Liver (tissue), 8 donors: ENCODE measurements at regions not wholly inside any gene's neighbourhood (a gene's known extent, or its start where the extent isn't known, plus 50 kb on each side); places are given as distances from the start of the nearest gene placed in this dataset.

ENCODE experiments used
- DNase-seq: peaks from one replicate; pipeline ENCODE4 v3.0.0-alpha.2; 2017; ENCODE audit warnings: low spot score
- H3K27ac ChIP-seq, 2 donors: one replicate each; pipeline ENCODE4 v1.7.0; 2013; ENCODE audit warnings: inconsistent platforms in 2 of 2, low read length in 2 of 2, control low read depth in 1 of 2, low read depth in 1 of 2, mild to moderate bottlenecking in 1 of 2
- H3K27me3 ChIP-seq, 4 donors: one replicate each; pipeline versions ENCODE4 v1.6.1 to v1.7.0; 2013; ENCODE audit warnings: low read length in 3 of 4, inconsistent platforms in 1 of 4, mild to moderate bottlenecking in 1 of 4, moderate library complexity in 1 of 4; ENCODE audit not compliant: control insufficient read depth in 4 of 4, insufficient read depth in 4 of 4
- H3K36me3 ChIP-seq, 4 donors: one replicate each; pipeline versions ENCODE4 v1.6.1 to v1.7.0; 2013; ENCODE audit warnings: low read length in 3 of 4, mild to moderate bottlenecking in 3 of 4, low read depth in 1 of 4, moderate library complexity in 1 of 4; ENCODE audit not compliant: control insufficient read depth in 4 of 4, insufficient read depth in 3 of 4
- H3K4me1 ChIP-seq, 4 donors: one replicate each; pipeline versions ENCODE4 v1.6.1 to v1.7.0; 2013; ENCODE audit warnings: low read length in 3 of 4, mild to moderate bottlenecking in 3 of 4, moderate library complexity in 1 of 4; ENCODE audit not compliant: control insufficient read depth in 4 of 4, insufficient read depth in 4 of 4
- H3K4me3 ChIP-seq, 3 donors: one replicate each; pipeline versions ENCODE4 v1.6.1 to v1.7.0; 2013; ENCODE audit warnings: low read length in 3 of 3, control low read depth in 1 of 3, low read depth in 1 of 3, mild to moderate bottlenecking in 1 of 3
- H3K9ac ChIP-seq, 2 donors: one replicate each; pipeline ENCODE4 v1.7.0; 2013; ENCODE audit warnings: low read length in 2 of 2, mild to moderate bottlenecking in 2 of 2, moderate library complexity in 2 of 2, control low read depth in 1 of 2, low read depth in 1 of 2
- H3K9me3 ChIP-seq, 4 donors: one replicate each; pipeline versions ENCODE4 v1.6.1 to v1.7.0; 2013; ENCODE audit warnings: low read length in 3 of 4; ENCODE audit not compliant: control insufficient read depth in 4 of 4
- EGR1 ChIP-seq, 2 donors: IDR thresholded peaks; 2 replicates each; pipeline ENCODE4 v1.6.1; 2016 to 2018; ENCODE audit warnings: antibody characterized with exemption in 2 of 2, low read depth in 2 of 2
- FOXA1 ChIP-seq: IDR thresholded peaks from 2 replicates; pipeline ENCODE4 v1.6.1; 2016; ENCODE audit warnings: antibody characterized with exemption
- FOXA2 ChIP-seq: IDR thresholded peaks from 2 replicates; pipeline ENCODE4 v1.6.1; 2016; ENCODE audit warnings: antibody characterized with exemption
- GABPA ChIP-seq, 2 donors: IDR thresholded peaks in 1 of 2; conservative IDR thresholded peaks in 1 of 2; 2 replicates each; pipeline ENCODE4 v1.6.1; 2016; ENCODE audit warnings: antibody characterized with exemption in 2 of 2, mild to moderate bottlenecking in 1 of 2, moderate library complexity in 1 of 2
- HNF4G ChIP-seq: IDR thresholded peaks from 2 replicates; pipeline ENCODE4 v1.6.1; 2016; ENCODE audit warnings: antibody characterized with exemption
- JUND ChIP-seq, 2 donors: IDR thresholded peaks; 2 replicates each; pipeline ENCODE4 v1.6.1; 2016; ENCODE audit warnings: antibody characterized with exemption in 2 of 2
- NR2F2 ChIP-seq: IDR thresholded peaks from 2 replicates; pipeline ENCODE4 v1.6.1; 2016; ENCODE audit warnings: antibody characterized with exemption
- RAD21 ChIP-seq, 2 donors: IDR thresholded peaks; 2 replicates each; pipeline ENCODE4 v1.6.1; 2016; ENCODE audit warnings: antibody characterized with exemption in 2 of 2, mild to moderate bottlenecking in 2 of 2
- RXRA ChIP-seq, 2 donors: IDR thresholded peaks; 2 replicates each; pipeline ENCODE4 v1.6.1; 2017 to 2018; ENCODE audit warnings: antibody characterized with exemption in 2 of 2, mild to moderate bottlenecking in 1 of 2
- SP1 ChIP-seq: IDR thresholded peaks from 2 replicates; pipeline ENCODE4 v1.6.1; 2018; ENCODE audit warnings: antibody characterized with exemption, mild to moderate bottlenecking
- TAF1 ChIP-seq: conservative IDR thresholded peaks from 2 replicates; pipeline ENCODE4 v1.6.1; 2016; ENCODE audit warnings: antibody characterized with exemption, mild to moderate bottlenecking
- YY1 ChIP-seq: IDR thresholded peaks from 2 replicates; pipeline ENCODE4 v1.6.1; 2016; ENCODE audit warnings: antibody characterized with exemption, mild to moderate bottlenecking
- WGBS: extraction: QIAGEN DNeasy Blood & Tissue Kit; methylation state at CpG from one replicate; pipeline ENCODE4 v1.1.7; 2013; 5-methylcytosine and 5-hydroxymethylcytosine counted together
- TF ChIP-seq, protein P1 (sequence below): fragments of 150-350 bp; IDR thresholded peaks from 2 replicates; pipeline ENCODE4 v1.5.1; 2017; ENCODE audit warnings: improper control_type of control experiment, low read depth, low read length; ENCODE audit not compliant: missing input control
- TF ChIP-seq, protein P2 (sequence below): IDR thresholded peaks from 2 replicates; pipeline ENCODE4 v1.6.1; 2016; ENCODE audit warnings: antibody characterized with exemption
- TF ChIP-seq, protein P3 (sequence below): IDR thresholded peaks from 2 replicates; pipeline ENCODE4 v1.6.1; 2016; ENCODE audit warnings: antibody characterized with exemption
- TF ChIP-seq, protein P4 (sequence below): IDR thresholded peaks from 2 replicates; pipeline ENCODE4 v1.6.1; 2016; ENCODE audit warnings: antibody characterized with exemption, mild to moderate bottlenecking
- TF ChIP-seq, protein P5 (sequence below): IDR thresholded peaks from 2 replicates; pipeline ENCODE4 v1.6.1; 2016; ENCODE audit warnings: antibody characterized with exemption
- donor health status: healthy.
- donor health status: healthy.
- donor health status: healthy.
- donor health status: healthy.
- donor health status: healthy.

DNA sequence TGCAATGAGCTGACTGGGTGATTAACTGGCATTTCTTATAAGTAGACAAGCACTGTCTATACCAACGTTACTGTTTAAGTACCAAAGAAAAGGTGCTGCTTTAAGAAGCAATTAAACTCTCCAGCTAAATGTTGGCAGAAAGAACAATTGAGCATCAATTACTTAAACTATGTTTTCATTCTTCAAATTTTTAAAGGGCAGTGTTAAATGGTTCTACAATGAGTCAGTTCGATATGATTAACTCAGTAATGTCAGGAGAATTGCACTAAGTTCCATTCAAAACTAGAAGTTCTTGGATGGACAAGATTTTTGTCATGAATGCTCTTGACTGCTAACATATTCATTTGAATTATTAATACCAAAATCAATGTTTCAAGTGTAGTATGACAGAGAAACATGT, 593.7 kb downstream of the DNAH5 start (continued):
- TF ChIP-seq SP1 (no peak), FOXA2 (no peak), NR2F2 (no peak)
- TF ChIP-seq, protein P1, sequence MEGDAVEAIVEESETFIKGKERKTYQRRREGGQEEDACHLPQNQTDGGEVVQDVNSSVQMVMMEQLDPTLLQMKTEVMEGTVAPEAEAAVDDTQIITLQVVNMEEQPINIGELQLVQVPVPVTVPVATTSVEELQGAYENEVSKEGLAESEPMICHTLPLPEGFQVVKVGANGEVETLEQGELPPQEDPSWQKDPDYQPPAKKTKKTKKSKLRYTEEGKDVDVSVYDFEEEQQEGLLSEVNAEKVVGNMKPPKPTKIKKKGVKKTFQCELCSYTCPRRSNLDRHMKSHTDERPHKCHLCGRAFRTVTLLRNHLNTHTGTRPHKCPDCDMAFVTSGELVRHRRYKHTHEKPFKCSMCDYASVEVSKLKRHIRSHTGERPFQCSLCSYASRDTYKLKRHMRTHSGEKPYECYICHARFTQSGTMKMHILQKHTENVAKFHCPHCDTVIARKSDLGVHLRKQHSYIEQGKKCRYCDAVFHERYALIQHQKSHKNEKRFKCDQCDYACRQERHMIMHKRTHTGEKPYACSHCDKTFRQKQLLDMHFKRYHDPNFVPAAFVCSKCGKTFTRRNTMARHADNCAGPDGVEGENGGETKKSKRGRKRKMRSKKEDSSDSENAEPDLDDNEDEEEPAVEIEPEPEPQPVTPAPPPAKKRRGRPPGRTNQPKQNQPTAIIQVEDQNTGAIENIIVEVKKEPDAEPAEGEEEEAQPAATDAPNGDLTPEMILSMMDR = no peak

DNA sequence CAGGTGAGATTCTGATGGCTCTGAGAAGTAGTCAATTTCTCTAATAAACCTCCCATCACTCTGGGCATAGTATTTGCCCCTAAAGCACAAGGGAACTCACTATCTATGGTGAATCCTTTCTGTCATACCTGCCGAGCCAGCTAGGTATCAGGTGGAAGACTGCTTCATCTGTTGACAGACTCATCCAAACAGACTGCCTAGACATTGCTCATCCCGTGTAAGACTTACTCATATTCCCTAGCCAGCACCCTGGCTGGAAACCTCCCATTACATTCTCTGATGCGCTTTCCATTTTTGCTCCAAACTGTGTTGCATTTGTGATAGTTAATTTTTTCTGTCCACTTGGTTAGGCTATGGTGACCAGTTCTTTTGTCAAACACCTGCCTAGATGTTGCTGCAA, 595.9 kb downstream of the DNAH5 start:
- 73% methylated on average over 3 of the region's 3 CpGs for WGBS
- Histone ChIP-seq H3K36me3 (no peaks in the 10 kb centered on the region), H3K9me3 (no peaks in the 10 kb centered on the region), H3K9ac (no peak overlapping the region), H3K27me3 (no peaks in the 10 kb centered on the region), H3K4me1 (no peaks in the 10 kb centered on the region), H3K27ac (no peak overlapping the region), H3K4me3 (no peak overlapping the region)
- DNase-seq = no peak
- TF ChIP-seq, protein P2, sequence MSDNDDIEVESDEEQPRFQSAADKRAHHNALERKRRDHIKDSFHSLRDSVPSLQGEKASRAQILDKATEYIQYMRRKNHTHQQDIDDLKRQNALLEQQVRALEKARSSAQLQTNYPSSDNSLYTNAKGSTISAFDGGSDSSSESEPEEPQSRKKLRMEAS = no peak
- TF ChIP-seq, protein P3, sequence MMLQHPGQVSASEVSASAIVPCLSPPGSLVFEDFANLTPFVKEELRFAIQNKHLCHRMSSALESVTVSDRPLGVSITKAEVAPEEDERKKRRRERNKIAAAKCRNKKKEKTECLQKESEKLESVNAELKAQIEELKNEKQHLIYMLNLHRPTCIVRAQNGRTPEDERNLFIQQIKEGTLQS = no peak
- TF ChIP-seq SP1 (no peak), YY1 (no peak), FOXA1 (no peak), JUND (IDR thresholded peaks at IDR 0.05) (no peak), HNF4G (no peak), NR2F2 (no peak), EGR1 (IDR thresholded peaks at IDR 0.05; ENCODE audit: low read depth in 2 of 2) (no peak), RAD21 (IDR thresholded peaks at IDR 0.05) (no peak), TAF1 (no peak), GABPA (IDR thresholded peaks at IDR 0.05 in 1 of 2, conservative IDR thresholded peaks at IDR 0.05 in 1 of 2) (no peak), RXRA (IDR thresholded peaks at IDR 0.05) (no peak), FOXA2 (no peak)
- TF ChIP-seq, protein P1 = no peak
- TF ChIP-seq, protein P4, sequence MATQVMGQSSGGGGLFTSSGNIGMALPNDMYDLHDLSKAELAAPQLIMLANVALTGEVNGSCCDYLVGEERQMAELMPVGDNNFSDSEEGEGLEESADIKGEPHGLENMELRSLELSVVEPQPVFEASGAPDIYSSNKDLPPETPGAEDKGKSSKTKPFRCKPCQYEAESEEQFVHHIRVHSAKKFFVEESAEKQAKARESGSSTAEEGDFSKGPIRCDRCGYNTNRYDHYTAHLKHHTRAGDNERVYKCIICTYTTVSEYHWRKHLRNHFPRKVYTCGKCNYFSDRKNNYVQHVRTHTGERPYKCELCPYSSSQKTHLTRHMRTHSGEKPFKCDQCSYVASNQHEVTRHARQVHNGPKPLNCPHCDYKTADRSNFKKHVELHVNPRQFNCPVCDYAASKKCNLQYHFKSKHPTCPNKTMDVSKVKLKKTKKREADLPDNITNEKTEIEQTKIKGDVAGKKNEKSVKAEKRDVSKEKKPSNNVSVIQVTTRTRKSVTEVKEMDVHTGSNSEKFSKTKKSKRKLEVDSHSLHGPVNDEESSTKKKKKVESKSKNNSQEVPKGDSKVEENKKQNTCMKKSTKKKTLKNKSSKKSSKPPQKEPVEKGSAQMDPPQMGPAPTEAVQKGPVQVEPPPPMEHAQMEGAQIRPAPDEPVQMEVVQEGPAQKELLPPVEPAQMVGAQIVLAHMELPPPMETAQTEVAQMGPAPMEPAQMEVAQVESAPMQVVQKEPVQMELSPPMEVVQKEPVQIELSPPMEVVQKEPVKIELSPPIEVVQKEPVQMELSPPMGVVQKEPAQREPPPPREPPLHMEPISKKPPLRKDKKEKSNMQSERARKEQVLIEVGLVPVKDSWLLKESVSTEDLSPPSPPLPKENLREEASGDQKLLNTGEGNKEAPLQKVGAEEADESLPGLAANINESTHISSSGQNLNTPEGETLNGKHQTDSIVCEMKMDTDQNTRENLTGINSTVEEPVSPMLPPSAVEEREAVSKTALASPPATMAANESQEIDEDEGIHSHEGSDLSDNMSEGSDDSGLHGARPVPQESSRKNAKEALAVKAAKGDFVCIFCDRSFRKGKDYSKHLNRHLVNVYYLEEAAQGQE = no peak
- TF ChIP-seq, protein P5, sequence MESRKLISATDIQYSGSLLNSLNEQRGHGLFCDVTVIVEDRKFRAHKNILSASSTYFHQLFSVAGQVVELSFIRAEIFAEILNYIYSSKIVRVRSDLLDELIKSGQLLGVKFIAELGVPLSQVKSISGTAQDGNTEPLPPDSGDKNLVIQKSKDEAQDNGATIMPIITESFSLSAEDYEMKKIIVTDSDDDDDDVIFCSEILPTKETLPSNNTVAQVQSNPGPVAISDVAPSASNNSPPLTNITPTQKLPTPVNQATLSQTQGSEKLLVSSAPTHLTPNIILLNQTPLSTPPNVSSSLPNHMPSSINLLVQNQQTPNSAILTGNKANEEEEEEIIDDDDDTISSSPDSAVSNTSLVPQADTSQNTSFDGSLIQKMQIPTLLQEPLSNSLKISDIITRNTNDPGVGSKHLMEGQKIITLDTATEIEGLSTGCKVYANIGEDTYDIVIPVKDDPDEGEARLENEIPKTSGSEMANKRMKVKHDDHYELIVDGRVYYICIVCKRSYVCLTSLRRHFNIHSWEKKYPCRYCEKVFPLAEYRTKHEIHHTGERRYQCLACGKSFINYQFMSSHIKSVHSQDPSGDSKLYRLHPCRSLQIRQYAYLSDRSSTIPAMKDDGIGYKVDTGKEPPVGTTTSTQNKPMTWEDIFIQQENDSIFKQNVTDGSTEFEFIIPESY = no peak
